Ramos (cell line): ENCODE measurements at regions not wholly inside any gene's neighbourhood (a gene's known extent, or its start where the extent isn't known, plus 50 kb on each side); places are given as distances from the start of the nearest gene placed in this dataset.
"Not testable (repeated sequence)": the region's sequence is repeated elsewhere in the genome, so short reads cannot be mapped to it uniquely, and the experiment has no call there.

Experiments used
- in situ Hi-C: fragments of 300-500 bp; cut with MboI; formaldehyde crosslinking; loops from one replicate; pipeline ENCODE4 v1.14.3; 2022; ENCODE audit warnings: low sequenced_read_pairs; ENCODE audit not compliant: unreplicated experiment

DNA sequence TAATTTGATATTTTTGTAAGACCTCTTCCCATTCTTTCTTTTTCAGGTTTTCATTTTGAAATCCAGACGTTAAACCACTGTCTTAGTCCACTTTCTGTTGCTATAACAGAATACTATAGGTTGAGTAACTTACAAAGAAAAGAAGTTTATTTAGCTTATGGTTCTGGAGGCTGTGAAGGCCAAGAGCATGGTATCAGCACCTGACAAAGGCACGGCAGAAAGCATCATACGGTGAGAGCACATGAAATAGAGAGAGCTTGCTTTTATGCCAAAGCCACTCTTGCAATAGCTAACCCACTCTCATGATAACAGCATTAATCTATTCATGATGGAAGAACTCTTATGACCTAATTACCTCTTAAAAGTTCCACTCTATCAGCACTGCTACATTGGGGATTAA lies 255.6 kb upstream of the PDE4D start:
- in situ Hi-C loops = no loop called here

DNA sequence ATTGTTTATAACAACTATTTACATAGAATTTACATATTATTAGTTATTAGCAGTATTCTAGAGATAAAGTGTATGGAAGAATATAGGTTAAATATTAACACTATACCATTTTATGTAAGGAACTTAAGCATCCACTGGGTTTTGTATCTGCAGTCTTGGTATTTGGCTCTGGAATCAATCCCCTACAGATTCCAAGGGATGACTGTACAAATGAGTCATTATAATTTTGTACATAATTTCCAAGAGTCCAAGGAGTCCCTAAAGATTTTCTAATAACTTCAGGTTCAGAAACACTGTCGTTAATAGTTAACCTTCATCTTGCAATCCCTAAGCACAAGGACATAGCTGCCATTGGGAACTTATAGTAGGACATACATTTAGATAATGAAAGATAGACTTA lies 254.8 kb upstream of the PDE4D start:
- in situ Hi-C loops = no loop called here

DNA sequence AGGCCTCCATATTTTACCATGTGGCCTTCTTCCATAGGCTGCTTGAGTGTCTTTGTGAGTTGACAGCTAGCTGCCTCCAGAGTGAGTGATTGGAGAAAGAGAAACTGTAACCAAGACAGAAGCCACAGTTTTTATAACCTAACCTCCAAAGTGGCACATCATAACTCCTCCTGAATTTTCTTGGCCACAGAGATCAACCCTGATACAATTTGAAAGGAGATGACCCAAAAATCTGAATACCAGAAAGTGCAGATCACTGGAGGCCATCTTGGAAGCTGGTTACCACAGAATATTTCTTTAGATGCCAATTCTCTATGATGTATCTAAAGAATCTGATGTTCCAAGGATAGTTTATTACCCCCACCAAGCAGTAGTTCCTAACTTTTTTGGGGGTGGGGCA lies 254.3 kb upstream of the PDE4D start:
- in situ Hi-C loops = no loop called here

DNA sequence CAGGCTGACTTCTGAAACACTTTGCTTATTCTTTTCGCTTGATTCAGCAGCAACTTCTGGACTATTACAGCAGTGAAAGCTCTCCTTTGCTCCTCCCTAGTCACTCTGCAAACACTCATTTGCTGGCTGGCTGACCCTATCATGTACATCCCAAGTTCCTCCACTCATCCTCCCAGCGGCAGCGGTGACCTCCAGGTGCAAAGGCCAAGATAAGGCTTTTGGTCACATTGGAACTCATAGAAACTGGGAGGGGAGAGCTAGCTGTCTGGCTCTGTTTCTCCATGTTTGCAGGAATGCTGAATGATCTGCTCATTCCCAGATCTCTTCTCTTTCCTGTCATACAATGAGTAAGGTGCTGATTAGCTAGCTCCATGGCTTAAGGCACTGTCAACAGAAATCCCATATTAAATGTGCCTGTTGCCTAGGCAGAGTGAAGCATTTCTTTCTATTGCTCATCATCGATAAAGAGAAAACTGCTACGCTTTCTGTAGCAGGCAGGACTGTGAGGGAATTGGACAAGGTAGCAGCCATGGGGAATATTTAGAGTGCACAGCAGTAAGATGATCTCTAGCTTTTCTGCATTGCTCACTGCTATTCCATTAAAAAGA lies 250.5 kb upstream of the PDE4D start:
- in situ Hi-C loops = no loop called here

- in situ Hi-C loops = no loop called here
Measured at GRCh38 chr5:60141119-60141518, 247.6 kb upstream of the PDE4D start.

GRCh38 chr5:60136841-60137240 lies 243.3 kb upstream of the PDE4D start:
- in situ Hi-C loops = no loop called here

DNA sequence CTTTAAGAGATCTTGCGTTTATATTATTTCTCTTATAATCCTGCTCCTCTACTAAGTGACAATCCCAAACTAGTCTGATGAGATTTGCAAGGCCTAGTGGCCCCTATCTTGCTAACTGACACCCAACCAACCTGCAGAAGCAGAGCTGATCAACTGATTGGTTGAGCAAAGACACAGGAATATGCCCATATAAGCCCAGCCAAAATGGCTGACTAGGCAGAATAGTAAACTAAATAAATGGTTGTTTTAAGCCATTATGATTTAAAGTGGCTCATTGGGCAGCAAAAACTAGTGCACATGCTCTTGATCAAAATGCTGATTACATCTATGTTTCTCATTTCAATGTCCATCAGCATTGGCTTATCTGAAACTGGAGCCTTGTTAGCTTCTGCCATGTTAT lies 238.0 kb upstream of the PDE4D start:
- in situ Hi-C loops = no loop called here

GRCh38 chr5:60125636-60126035 lies 232.1 kb upstream of the PDE4D start:
- in situ Hi-C loops = no loop called here

- in situ Hi-C loops = no loop called here
Measured at GRCh38 chr5:60102961-60103693, 209.6 kb upstream of the PDE4D start.

GRCh38 chr5:60101573-60101972 lies 208.0 kb upstream of the PDE4D start:
- in situ Hi-C loops = no loop called here

GRCh38 chr5:60092671-60093422 lies 199.3 kb upstream of the PDE4D start:
- in situ Hi-C loops = no loop called here

GRCh38 chr5:60086583-60086982 lies 193.1 kb upstream of the PDE4D start:
- in situ Hi-C loops = no loop called here

DNA sequence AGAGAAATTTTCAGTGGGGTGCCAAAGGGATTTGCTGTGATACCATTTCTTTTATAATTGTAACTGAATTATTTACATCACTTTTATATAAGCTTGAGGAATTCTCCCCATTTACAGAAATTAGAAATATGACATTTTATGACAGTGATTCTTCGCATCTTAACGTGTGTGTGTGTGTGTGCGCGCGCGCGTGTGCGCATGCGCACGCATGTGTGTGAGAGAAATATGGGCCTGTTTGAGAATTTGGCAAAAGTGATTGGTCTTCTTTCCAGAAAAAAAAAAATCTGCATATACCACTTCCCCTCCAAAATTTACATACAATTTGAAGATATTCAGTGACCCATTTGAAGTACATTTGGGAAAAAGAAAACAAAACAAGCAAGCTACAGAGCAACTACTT lies 190.7 kb upstream of the PDE4D start:
- in situ Hi-C loops = no loop called here

GRCh38 chr5:60077292-60077691 lies 183.8 kb upstream of the PDE4D start:
- in situ Hi-C loops = no loop called here

DNA sequence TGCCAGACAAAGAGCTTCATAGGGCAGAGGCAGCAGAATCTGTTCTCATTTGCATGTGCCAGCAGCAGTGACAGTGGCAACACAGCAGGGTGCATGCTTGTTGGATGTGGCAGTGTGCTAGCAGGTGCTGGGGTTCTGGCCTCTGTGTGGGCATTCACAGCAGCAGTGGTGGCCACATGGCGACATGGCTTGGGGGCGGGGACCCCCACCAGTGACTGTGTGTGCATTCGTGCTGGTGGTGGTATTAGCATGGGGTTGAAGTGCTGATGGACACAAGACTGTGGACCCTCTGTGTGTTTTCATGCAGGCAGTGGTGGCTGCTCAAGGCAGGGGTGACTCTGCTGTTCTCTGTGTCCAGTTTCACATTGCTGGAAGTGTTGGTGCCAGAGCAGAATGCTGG lies 183.2 kb upstream of the PDE4D start:
- in situ Hi-C loops = no loop called here

DNA sequence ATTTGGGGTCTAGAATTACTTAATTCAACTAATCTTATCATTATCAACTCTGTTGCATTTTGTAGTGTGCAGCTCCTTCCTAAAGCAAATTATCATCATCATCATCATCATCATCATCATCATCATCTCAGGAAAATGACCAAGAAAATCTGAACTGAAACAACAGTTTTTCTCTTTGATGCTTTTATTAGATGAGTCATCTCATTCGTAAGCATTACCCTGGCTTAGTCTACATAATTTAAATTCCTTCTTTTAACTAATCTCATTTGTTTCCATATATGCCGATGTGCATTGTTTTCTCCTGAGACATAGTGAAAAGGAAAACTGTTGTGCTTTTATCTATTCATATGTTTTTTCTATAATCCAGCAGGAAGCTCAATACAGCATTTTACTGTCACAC lies 173.0 kb upstream of the PDE4D start:
- in situ Hi-C loops = no loop called here

DNA sequence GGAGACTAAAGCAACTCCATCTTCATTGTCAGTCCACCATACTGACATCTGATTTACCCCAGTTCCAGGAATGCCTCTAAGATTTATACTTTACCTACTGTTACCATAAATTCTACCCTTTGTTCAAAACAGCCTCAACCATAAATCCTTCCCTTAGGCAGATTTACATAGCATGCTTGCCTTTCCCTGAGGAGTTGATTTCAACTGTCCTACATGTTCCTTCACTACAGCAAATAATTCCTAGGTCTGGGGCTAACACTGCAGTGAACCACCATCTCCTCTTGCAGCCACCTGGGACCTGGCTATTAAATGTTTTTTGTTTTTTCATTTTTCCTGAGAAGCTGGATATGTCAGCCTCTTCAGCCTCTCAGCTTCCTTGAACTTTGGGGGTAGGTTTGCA lies 166.9 kb upstream of the PDE4D start:
- in situ Hi-C loops = no loop called here

GRCh38 chr5:60056191-60056590 lies 162.7 kb upstream of the PDE4D start:
- in situ Hi-C loops = no loop called here

GRCh38 chr5:60055168-60055567 lies 161.6 kb upstream of the PDE4D start:
- in situ Hi-C loops = no loop called here

DNA sequence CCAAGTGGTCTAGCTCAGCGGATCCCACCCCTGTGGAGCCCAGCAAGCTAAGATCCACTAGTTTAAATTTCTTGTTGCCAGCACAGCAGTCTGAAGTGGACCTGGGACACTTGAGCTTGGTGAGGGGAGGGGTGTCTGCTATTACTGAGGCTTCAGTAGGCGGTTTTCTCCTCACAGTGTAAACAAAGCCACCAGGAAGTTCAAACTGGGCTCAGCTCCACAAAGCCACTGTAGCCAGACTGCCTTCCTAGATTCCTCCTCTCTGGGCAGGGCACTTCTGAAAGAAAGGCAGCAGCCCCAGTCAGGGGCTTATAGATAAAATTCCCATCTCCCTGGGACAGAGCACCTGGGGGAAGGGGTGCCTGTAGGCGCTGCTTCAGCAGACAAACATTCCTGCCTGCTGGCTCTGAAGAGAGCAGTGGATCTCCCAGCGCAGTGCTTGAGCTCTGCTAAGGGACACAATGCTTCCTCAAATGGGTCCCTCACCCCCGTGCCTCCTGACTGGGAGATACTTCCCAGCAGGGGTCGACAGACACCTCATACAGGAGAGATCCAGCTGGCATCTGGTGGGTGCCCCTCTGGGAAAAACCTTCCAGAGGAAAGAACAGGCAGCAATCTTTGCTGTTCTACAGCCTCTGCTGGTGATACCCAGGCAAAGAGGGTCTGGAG lies 148.6 kb upstream of the PDE4D start:
- in situ Hi-C loops = not testable (repeated sequence)

DNA sequence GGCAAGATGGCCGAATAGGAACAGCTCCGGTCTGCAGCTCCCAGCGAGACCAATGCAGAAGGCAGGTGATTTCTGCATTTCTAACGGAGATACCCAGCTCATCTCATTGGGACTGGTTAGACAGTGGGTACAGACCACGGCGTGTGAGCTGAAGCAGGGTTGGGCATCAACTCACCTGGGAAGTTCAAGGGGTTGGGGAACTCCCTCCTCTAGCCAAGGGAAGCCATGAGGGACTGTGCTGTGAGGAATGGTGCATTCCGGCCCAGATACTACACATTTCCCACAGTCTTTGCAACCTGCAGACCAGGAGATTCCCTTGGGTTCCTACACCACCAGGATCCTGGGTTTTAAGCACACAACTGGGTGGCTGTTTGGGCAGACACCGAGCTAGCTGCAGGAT lies 148.0 kb upstream of the PDE4D start:
- in situ Hi-C loops = not testable (repeated sequence)
